ENCODE measurements at regions not wholly inside any gene's neighbourhood (a gene's known extent, or its start where the extent isn't known, plus 50 kb on each side); places are given as distances from the start of the nearest gene placed in this dataset.

- no peak overlapping the region for H3K27ac ChIP-seq
- TF ChIP-seq CTCF (conservative IDR thresholded peaks at IDR 0.05), result no peak
- TF ChIP-seq ZFX (IDR thresholded peaks at IDR 0.05), result no peak
Measured at GRCh38 chr7:47714669-47715607, 133.0 kb upstream of the TNS3 start.

GRCh38 chr7:47713595-47713994, 131.7 kb upstream of the TNS3 start:
- H3K27ac ChIP-seq, result no peak overlapping the region

GRCh38 chr7:47712416-47712815, 130.5 kb upstream of the TNS3 start:
- no peak overlapping the region for H3K27ac ChIP-seq
- no peak for TF ChIP-seq CTCF (conservative IDR thresholded peaks at IDR 0.05)
- TF ChIP-seq ZFX (IDR thresholded peaks at IDR 0.05), result no peak

More at GRCh38 chr7:47713595-47713994, 131.7 kb upstream of the TNS3 start:
- no peak for TF ChIP-seq ZFX (IDR thresholded peaks at IDR 0.05)
- TF ChIP-seq CTCF (conservative IDR thresholded peaks at IDR 0.05), result no peak

GRCh38 chr7:47711776-47712175, 129.9 kb upstream of the TNS3 start:
- no peak overlapping the region for H3K27ac ChIP-seq
- no peak for TF ChIP-seq CTCF (conservative IDR thresholded peaks at IDR 0.05)
- TF ChIP-seq ZFX (IDR thresholded peaks at IDR 0.05), result no peak

GRCh38 chr7:47710201-47710935, 128.5 kb upstream of the TNS3 start:
- H3K27ac ChIP-seq, result no peak overlapping the region
- TF ChIP-seq CTCF (conservative IDR thresholded peaks at IDR 0.05), result no peak
- no peak for TF ChIP-seq ZFX (IDR thresholded peaks at IDR 0.05)

- TF ChIP-seq CTCF (conservative IDR thresholded peaks at IDR 0.05) (no peak), ZFX (IDR thresholded peaks at IDR 0.05) (no peak)
- H3K27ac ChIP-seq, result no peak overlapping the region
Measured at GRCh38 chr7:47709451-47709850, 127.5 kb upstream of the TNS3 start.

DNA sequence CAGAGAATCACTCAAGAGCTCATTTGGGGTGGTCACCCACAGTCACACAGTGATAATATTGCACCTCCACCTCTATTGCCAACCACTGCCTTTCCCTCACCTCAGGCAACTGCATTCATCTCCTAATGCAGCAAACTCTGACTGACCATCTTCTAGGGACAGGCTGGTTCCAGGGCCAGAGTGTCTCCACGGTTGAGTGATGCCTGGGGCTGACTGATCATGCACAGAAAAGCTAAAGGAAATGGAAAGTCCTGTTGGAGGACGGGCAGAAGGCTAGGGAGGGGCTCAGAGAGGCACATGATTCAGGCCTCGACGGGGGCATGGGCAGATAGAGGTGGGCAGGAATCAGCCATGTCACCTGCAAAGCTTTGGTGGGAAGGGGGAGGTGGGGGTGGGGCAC, 127.1 kb upstream of the TNS3 start:
- H3K27ac ChIP-seq, result no peak overlapping the region

More for the DNA sequence above, 127.1 kb upstream of the TNS3 start:
- TF ChIP-seq ZFX (IDR thresholded peaks at IDR 0.05) (no peak), CTCF (conservative IDR thresholded peaks at IDR 0.05) (no peak)

Measured in C4-2B (cell line).